Kidney glomerular epithelial cell (primary cell): ENCODE measurements at regions not wholly inside any gene's neighbourhood (a gene's known extent, or its start where the extent isn't known, plus 50 kb on each side); places are given as distances from the start of the nearest gene placed in this dataset.

Source experiments
- DNase-seq: peaks from one replicate; lab custom pipeline; 2025; lab: John Stamatoyannopoulos, UW

DNA sequence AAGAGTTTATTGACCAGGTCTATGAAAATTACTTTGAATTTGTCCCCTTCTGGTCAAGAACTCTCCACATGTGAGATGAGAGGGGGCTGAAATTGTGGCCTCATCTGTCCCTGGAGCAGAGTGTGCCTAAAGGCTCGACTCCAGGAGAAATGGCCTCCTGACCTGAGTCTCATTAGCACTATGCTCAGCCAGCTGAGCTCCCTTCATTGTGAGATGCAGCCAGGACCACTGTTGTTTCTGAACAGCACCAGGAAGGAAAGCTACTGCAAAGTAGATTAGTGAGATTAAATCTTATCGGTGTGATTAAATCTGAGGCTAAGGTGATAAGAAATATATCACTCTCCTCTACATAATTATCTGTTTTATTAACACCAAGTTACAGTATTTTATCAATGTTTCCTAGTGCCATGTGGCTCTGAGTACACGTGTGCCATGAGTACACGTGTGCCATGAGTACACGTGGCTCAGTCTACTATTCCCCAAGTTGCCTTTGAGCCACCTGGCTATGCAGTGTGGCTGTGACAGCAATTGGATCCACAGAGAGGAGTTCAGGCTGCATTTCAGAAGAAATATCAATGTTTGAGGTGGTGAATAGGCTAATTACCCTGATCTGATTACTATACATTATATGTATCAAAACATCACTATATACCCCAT is 126.9 kb downstream of the IPMK start:
- no peak for DNase-seq

DNA sequence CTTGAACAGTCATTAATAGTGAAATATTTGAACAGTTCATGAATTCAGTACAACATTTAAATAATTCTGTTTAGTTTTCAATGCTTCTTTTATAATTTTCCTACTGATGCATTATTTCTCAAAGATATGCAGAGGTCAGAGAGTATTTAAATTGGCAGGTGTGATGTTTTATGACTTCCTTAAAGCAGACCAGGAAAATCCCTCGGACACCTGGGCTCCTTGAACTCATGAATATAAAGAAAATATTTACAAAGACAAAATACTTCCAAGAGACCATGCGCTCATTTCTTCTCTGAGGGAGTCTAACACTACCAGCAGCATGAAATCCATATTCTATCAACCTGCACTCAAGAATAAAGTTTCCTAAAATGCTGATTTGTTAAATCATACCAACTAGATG is 127.6 kb downstream of the IPMK start:
- DNase-seq, result no peak

DNA sequence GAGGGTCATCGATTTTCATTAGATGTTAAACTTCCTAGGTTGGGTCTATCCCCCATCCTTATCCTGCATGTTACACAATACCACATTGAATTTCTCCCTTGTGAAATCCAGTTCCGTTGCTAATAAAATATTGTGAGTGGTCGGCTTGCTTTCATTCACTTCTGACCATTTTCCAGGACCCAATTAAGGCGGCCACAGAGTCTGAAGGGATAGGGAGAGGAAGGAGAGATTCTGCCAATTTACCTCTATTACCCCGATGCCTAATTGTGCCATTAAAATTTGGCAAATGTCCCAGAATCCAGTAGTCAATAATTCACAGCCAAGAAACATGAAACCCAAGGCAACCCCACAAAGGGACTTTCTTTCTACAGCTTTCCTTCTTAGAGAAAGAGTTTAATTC is 129.9 kb downstream of the IPMK start:
- no peak for DNase-seq

DNA sequence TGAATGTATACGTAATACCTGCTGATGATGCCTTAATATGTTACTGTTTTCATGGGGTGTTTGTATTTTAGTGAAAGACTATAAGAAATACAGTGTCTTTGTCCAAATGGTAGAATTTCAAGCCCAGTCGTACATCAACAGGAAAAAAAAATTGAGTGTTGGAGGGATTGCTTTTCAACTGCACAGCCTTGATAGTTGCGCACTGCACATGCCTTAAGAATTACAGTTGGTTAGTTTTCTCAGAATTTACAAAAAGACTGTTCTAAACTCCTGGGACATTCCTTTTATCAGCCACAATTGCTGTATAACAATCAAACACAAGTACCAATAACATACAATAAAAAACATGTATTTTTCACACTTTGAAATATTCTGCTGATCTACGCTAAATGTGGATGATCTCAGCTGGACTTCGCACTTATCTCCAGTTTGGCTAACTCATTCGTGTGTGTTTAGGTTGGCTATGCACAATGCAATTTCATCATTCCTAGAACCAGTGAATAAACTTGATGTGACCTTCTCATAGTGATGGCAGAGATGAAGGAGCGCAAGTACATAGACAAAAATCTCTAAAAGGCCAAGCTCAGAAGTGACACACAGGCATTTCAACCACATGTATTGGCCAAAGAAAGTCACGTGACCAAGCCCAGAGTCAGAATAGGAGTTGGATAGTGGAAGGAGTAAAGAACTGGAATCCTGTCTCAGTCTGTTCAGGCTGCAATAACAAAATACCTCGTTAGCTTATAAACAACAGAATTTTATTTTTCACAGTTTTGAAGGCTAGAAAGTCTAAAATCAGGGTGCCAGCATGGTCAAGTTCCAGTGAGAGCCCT is 152.3 kb downstream of the IPMK start:
- no peak for DNase-seq

DNA sequence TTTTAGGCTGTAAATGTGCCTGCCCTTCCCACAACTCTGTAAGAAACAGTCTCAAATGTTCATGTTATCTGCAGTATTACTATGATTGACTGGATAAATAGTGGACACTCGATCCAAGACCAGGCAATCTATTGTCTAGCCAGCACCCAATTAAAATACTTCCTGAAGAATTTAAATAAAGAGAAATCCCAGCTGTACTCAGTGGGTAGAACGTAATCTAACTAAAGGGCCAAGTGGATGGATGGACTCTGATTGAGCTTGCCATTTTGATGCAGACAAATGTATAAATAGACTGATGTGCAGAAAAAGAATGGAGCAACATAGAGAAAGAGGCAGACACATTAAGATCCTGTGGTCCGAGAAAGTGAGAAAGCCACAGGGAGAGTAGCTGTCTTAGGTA is 158.0 kb downstream of the IPMK start:
- no peak for DNase-seq

DNA sequence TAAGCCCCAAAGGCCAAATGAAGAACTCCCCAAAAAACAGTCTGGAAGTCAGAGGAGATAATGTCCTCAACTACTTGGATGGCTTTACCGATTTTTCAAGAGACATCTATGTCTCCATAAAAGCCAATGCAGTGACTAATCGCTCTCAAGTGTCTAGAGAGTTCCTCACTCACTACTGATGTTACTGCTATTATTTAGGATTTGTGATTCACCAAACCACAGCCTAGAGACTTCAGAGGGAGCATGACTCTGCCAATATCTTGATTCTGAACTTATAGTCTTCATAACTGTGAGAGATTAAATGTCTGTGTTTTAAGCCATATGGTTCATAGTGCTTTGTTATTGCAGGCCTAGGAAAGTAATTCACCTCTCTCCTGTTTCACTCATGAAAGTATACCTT is 160.2 kb downstream of the IPMK start:
- no peak for DNase-seq

DNA sequence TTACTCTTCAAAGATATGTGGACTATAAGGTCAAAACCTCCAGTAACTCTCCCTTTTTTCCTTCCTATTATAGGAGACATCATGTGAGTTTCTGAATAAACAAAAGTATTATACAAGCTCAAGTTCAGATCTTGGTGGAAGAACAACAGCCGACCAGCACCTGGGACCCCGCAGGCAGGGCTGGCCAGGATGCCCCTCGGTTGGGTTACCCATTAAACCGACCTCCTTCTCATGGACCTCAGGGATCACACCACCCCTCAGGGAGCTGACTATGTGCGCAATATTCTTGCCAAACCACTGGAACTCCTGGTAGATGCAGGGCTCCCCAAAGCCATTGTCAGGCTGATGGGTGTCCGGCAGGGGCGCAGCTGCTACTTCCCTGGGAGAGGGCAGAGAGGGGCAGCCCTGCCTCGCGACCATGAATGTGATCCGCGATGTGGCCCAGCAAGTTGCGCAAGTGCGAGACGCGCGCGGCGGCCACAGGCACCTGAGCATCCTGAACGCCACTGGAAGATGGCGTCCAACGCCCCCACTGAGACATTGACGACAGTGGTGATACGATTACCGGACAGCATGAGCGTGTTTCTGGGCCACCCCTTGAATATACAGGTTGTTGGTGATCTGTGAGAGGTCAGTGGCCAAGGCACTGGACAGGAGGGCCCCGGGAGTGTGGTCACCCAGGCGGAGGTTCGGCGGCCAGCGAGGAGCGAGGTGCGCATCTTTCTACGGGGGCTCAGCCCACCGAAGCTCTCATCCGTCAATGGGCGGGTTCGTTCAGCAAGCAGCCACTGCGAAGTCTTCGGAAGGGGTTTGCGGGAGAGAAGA is 161.3 kb downstream of the IPMK start:
- no peak for DNase-seq

DNA sequence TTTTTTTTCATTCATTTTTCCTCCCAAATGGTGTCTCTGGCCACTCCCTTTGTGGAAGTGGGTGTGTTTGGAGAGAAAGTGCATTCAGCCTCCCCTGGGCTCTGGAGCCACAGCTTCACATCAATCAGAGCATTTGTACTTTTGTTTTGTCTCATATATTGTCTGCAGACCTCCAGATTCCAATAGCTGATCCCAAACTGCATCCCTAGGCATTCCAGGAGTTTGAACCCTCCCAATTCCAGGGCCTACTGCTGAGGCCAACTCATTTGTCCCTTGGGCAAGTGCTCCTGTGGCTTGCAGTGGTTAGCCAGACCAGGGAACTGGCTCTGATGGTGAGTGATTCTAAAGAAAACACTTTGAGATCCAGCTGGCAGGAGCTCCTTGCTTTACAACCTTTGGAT is 163.3 kb downstream of the IPMK start:
- DNase-seq, result no peak

DNA sequence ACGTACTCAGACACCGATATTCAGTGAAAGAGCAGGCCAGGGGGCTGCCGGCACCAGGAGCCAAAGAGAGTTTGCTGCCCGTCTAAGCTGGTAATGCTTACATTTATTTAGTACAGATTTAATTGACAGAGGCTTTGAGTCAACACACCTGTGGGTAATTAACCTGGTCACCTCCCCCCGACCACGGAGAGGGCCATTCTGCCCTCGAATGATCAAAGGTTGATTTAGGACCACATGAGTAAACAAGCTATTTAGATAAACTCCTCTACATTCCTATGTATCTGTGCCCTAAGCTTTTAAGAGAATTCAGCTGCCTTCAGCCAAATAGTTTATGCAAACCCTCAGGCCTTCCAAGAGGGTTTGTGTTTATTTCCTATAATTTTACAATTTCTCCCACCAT is 164.8 kb downstream of the IPMK start:
- DNase-seq, result no peak

DNA sequence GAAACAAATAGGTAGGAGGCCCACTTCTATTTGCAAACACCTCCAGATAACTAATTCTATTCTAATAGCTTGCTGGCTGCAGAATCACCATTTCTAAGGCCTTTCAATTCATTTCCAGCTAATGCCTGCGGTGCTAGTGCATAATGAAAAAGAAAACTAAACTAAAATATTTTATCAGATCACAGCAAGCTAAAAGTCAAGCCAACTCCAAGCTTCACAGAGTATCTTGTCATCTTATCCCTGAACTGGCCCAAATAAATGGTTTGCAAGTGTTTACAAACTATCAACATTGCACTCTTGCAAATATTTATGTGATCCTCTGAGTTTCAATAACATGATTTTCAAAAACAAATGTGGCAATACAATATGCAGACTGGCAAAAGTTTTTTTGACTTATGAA is 166.0 kb downstream of the IPMK start:
- no peak for DNase-seq

DNA sequence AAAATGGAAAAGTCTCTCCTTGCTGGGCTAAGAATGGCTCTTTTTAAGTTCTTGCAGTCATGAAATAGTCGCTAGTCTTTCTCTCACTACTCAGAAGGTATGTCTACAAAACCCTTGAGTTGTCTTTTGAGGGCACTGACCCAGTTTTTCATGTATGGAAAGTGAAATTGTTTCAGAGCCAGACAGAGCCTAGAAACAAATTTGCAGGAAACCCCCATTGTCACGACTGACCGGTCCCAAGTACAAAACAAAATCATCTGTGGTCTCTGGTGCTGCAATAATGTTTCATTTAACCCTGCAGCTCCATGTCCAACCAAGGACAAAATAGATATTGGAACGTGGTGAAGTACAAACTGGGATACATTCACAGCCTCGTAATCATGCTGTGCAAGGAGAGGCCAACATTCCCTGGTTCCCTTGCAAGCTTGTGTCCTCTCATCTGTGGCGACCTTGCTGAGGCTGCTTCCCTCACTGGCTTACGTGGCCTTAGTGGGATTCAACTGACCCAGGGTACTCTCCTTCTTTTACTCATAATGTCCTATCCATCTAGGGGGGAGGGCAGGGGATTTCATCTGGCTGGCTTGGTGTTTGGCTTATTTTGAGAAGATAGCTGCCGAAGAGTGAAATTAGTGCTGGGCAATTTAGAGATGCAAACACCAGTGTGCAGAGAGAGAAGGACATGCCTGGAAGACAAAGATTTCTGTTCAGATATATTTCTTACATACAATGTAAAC is 172.5 kb downstream of the IPMK start:
- DNase-seq, result no peak

DNA sequence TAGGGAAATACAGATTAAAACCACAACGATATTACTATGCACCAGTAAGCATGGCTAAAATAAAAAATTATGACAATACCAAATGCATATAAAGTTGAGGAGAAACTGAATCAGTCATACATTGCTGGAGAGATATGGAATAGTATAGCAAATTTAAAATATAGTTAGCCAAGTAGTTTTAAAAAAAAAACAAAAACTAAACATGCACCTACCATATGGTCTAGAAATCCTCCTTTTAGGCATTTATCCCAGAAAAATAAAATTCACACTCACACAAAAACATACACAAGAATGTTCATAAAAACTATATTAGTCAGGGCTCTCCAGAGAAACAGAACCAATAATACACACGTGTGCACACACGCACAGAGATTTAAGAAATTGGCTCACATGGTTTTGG is 175.8 kb downstream of the IPMK start:
- DNase-seq, result no peak

DNA sequence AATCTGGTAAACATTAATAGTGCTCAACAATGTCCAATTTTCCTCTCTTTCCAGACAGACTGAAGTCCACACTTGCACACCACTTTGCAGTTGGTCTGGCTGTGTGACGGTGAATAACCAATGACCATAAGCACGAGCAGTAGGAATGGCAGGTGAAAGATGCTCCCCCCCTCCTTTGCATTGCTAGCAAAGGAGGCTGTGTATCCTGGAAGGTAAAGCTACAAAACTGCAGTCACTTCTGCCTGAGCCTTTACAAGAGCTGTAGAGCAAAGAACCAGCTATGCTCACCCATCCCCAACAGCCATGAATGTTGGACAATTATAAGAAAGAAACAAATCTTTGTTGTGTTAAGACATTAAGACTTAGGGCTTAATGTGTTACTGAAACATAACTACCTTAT is 178.0 kb downstream of the IPMK start:
- no peak for DNase-seq

DNA sequence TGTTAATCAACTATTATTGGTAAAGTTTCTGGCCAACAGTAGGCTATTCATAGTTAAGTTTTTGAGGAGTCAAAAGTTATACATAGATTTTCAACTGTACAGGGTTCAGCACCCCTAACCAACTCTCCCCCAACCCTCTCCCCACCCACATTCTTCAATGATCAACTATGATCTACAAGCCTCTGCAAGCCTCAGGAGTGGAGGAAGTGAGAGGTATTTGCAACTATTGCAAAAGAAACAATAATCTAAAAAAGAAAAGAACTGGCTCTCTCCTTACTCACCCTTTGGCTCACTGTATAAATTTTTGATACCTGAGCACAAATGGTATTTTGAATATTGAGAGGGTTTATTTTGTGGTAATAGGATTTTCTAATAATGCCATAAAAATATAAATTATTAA is 179.8 kb downstream of the IPMK start:
- no peak for DNase-seq

DNA sequence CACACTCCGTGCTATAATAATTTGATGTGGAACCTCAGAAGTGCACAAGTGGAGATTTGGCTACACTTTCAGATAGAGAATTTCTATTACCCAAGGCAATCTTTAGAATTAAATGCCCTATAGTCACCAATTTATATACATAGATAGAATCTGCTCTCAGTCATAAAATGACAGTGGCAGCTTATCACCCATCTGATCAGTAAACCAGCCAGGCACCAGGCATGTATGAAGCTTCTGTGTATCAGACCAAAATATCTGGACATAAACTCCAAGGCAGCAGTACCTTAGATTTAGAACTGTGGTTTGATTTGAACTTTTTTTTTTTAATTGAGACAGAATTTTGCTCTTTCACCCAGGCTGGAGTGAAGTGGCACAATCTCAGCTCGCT is 180.9 kb downstream of the IPMK start:
- no peak for DNase-seq

DNA sequence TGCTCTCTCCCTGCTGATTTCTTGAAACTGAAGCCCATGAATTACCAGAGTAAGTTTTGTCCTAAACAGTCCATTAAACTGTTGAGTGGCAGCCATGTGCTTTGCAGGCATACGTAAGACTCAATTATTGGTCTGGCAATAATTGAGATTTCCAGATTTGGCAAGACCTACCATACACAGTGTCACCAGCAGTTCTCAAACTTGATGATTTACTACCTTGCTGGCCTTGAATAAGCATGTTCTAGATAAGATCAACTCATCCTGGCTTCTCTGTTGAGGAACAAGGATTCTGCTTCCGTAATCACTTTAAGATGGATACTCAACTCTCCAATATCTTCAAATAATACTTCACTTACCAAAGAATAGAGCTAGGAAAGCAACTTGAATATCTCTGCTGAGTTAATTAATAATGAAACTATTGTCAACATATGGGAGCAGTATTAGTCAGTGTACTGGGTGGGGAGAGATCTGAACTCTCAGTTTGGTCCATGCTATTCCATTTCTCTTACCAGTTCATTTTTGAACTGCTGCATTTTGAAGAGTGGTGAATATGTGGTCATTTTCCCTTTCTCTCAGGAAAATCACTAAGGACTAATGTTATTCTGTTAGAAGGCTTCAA is 181.4 kb downstream of the IPMK start:
- no peak for DNase-seq

DNA sequence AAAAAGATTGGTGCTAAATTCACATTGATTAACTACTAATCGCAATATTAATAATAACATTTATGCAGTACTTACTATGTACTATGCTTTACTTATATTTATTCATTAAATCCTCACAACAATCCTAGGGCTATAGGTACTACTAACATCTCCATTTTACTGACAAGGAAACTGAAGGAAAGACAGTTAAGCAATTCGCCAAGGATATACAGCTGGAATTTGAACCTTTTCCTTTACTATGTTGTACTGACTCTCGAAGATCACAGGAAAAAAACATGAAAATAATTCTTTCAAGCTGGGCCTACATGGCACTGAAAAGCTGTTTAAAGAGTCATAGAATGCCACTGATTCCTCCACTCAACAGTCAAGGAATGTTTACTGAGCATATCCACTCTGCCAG is 185.4 kb downstream of the IPMK start:
- DNase-seq, result no peak

DNA sequence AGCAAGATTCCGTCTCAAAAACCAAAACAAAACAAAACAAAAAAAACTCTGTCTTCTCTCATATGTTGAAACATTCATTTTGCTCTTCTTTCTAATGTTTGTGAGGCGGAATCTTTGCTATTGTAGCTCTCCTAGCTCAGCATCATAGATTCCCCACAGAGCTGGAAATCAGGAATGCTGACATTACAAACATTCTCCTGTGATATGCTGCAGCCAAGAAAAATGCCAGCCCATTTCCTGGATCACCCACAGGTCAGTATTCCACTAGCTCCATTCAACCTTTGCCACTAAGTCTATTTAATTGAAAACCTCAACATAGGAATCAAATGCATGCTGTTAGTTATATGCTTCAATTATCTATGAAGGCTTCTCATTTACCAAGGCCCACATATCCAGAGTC is 186.3 kb downstream of the IPMK start:
- no peak for DNase-seq

DNA sequence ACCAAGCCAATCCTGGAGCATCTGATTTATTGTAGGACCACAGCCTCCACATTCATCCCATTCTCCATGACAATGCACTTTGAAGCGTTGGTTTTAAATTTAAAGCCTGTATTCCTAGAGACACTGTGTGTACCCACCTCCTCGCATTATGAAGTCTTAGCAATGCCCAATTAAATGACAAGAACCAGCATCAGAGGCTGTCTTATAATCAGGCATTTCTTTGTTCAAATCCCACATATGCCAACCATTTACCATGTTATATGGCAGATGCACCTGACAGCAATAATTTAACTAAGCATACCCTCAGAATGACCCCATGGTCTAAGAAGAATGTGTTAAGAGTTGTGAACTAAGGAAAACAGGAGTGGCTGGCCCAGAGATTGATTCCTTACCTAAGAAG is 188.2 kb downstream of the IPMK start:
- no peak for DNase-seq

DNA sequence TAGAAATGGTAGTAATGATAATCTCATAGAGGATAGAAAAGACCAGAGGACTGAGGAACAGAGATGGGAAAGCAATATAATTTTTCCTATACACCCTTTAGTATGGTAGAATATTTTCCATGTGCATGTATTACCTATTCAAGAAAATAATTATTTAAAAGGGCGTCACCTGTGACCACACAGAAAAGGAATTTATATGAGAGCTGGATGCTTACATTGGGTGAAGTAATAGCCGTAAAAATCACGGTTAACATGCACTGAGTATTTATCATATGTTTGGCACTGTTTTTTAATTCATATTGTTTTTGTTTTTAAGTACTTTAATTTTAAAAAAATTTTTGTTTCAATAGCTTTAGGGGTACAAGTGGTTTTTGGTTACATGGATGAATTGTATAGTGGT is 195.1 kb downstream of the IPMK start:
- no peak for DNase-seq

DNA sequence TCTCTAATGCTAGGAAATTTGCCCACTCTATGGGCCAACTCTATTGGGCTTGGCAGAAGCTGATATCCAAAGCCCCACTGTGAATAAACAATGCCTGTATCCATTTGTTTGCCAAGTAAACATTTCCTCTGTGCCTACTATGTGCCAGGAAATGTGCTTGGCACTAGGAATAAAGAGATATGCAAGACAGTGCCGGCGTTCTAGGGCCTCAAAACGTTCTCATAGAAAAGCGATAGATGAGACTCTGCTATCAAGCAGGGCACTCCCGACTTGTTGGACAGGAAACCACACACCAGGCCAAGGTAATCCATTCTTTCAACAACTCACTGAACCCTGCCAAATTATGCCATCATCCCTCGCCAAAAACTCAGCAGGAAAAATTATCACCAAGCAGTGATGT is 196.7 kb downstream of the IPMK start:
- DNase-seq, result no peak

DNA sequence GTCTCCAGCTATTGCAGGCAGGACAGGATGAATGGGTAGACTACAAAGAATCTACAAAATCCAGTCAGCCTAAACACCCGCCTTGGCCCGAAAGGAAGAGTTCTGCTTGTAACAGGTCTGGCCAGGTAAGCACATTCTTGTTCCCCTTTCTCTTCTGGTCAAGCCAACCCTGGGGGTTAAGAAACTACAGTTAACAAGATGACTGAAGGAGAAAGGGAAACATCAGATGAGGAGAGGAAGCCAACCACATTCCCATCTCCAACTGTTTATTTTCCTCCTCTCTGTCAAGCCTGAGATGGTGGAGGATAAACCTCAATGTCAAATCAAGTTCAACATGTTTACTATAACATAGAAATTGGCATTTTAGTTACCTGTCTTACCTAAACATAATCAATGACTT is 198.9 kb downstream of the IPMK start:
- DNase-seq, result no peak
